ENCODE measurements at regions not wholly inside any gene's neighbourhood (a gene's known extent, or its start where the extent isn't known, plus 50 kb on each side); places are given as distances from the start of the nearest gene placed in this dataset.

- Histone ChIP-seq H3K4me2 (ENCODE audit: low read length) (no peak overlapping the region), H3K79me2 (no peaks in the 10 kb centered on the region), H3K4me1 (no peaks in the 10 kb centered on the region), H2AFZ (no peak overlapping the region), H3K27ac (no peak overlapping the region), H3K4me3 (ENCODE audit: low read depth, low read length) (no peak overlapping the region), H3K36me3 (ENCODE audit: control insufficient read depth, insufficient read depth, low read length) (no peaks in the 10 kb centered on the region), H3K9me3 (ENCODE audit: control insufficient read depth, low read length) (no peaks in the 10 kb centered on the region), H3K9ac (no peak overlapping the region), H3K27me3 (ENCODE audit: control insufficient read depth, insufficient read depth, low read length) (no peaks in the 10 kb centered on the region)
- TF ChIP-seq CTCF (IDR thresholded peaks at IDR 0.05) = no peak
These were observed 303.5 kb downstream of the IRX1 start for GRCh38 chr5:3899093-3899492.

GRCh38 chr5:3904584-3904983 is 309.0 kb downstream of the IRX1 start:
- no peak overlapping the region for H3K4me2 ChIP-seq (ENCODE audit: low read length)
- H3K79me2 ChIP-seq = no peaks in the 10 kb centered on the region

GRCh38 chr5:3905031-3905430 is 309.4 kb downstream of the IRX1 start:
- H2AFZ ChIP-seq = no peak overlapping the region

More at GRCh38 chr5:3904584-3904983, 309.0 kb downstream of the IRX1 start:
- no peak overlapping the region for H3K9ac ChIP-seq
- H3K36me3 ChIP-seq (ENCODE audit: control insufficient read depth, insufficient read depth, low read length) = no peaks in the 10 kb centered on the region
- no peak overlapping the region for H2AFZ ChIP-seq
- H3K27me3 ChIP-seq (ENCODE audit: control insufficient read depth, insufficient read depth, low read length) = no peaks in the 10 kb centered on the region
- H3K4me1 ChIP-seq = no peaks in the 10 kb centered on the region
- no peak overlapping the region for H3K4me3 ChIP-seq (ENCODE audit: low read depth, low read length)
- no peaks in the 10 kb centered on the region for H3K9me3 ChIP-seq (ENCODE audit: control insufficient read depth, low read length)
- TF ChIP-seq CTCF (IDR thresholded peaks at IDR 0.05) = no peak
- no peak overlapping the region for H3K27ac ChIP-seq

GRCh38 chr5:3905521-3905920 is 309.9 kb downstream of the IRX1 start:
- no peaks in the 10 kb centered on the region for H3K9me3 ChIP-seq (ENCODE audit: control insufficient read depth, low read length)
- no peak overlapping the region for H3K27ac ChIP-seq
- TF ChIP-seq CTCF (IDR thresholded peaks at IDR 0.05) = no peak

More at GRCh38 chr5:3905031-3905430, 309.4 kb downstream of the IRX1 start:
- Histone ChIP-seq H3K36me3 (ENCODE audit: control insufficient read depth, insufficient read depth, low read length) (no peaks in the 10 kb centered on the region), H3K27ac (no peak overlapping the region), H3K4me1 (no peaks in the 10 kb centered on the region), H3K4me2 (ENCODE audit: low read length) (no peak overlapping the region), H3K9ac (no peak overlapping the region), H3K79me2 (no peaks in the 10 kb centered on the region), H3K9me3 (ENCODE audit: control insufficient read depth, low read length) (no peaks in the 10 kb centered on the region), H3K4me3 (ENCODE audit: low read depth, low read length) (no peak overlapping the region), H3K27me3 (ENCODE audit: control insufficient read depth, insufficient read depth, low read length) (no peaks in the 10 kb centered on the region)
- TF ChIP-seq CTCF (IDR thresholded peaks at IDR 0.05) = no peak

GRCh38 chr5:3911111-3911510 is 315.5 kb downstream of the IRX1 start:
- Histone ChIP-seq H3K79me2 (no peaks in the 10 kb centered on the region), H3K27me3 (ENCODE audit: control insufficient read depth, insufficient read depth, low read length) (no peaks in the 10 kb centered on the region), H3K4me3 (ENCODE audit: low read depth, low read length) (no peak overlapping the region), H2AFZ (no peak overlapping the region), H3K36me3 (ENCODE audit: control insufficient read depth, insufficient read depth, low read length) (no peaks in the 10 kb centered on the region), H3K9ac (no peak overlapping the region), H3K27ac (no peak overlapping the region), H3K4me1 (no peaks in the 10 kb centered on the region), H3K9me3 (ENCODE audit: control insufficient read depth, low read length) (no peaks in the 10 kb centered on the region), H3K4me2 (ENCODE audit: low read length) (no peak overlapping the region)
- TF ChIP-seq CTCF (IDR thresholded peaks at IDR 0.05) = no peak

More at GRCh38 chr5:3905521-3905920, 309.9 kb downstream of the IRX1 start:
- no peaks in the 10 kb centered on the region for H3K36me3 ChIP-seq (ENCODE audit: control insufficient read depth, insufficient read depth, low read length)
- no peaks in the 10 kb centered on the region for H3K79me2 ChIP-seq
- no peaks in the 10 kb centered on the region for H3K4me1 ChIP-seq
- no peak overlapping the region for H3K4me3 ChIP-seq (ENCODE audit: low read depth, low read length)
- H3K4me2 ChIP-seq (ENCODE audit: low read length) = no peak overlapping the region
- no peak overlapping the region for H3K9ac ChIP-seq
- no peak overlapping the region for H2AFZ ChIP-seq
- H3K27me3 ChIP-seq (ENCODE audit: control insufficient read depth, insufficient read depth, low read length) = no peaks in the 10 kb centered on the region
